DMS114 treated with DMSO at 0.1 percent for 48 hours (cell line): ENCODE measurements at regions not wholly inside any gene's neighbourhood (a gene's known extent, or its start where the extent isn't known, plus 50 kb on each side); places are given as distances from the start of the nearest gene placed in this dataset.
"Not testable (repeated sequence)": the region's sequence is repeated elsewhere in the genome, so short reads cannot be mapped to it uniquely, and the experiment has no call there.

ENCODE experiments used
- DNase-seq: peaks from one replicate; lab custom pipeline; 2025; ENCODE audit not compliant: unreplicated experiment; lab: John Stamatoyannopoulos, UW

GRCh38 chr2:105502625-105503334, 103.9 kb upstream of the FHL2 start:
- no peak for DNase-seq

GRCh38 chr2:105498281-105498846, 99.5 kb upstream of the FHL2 start:
- DNase-seq = no peak

GRCh38 chr2:105497094-105497493, 98.2 kb upstream of the FHL2 start:
- DNase-seq = no peak

- DNase-seq = no peak
Observed at GRCh38 chr2:105496271-105496670, 97.4 kb upstream of the FHL2 start.

GRCh38 chr2:105494683-105495425, 96.0 kb upstream of the FHL2 start:
- no peak for DNase-seq

- no peak for DNase-seq
Observed at GRCh38 chr2:105490956-105491355, 92.1 kb upstream of the FHL2 start.

GRCh38 chr2:105490204-105490603, 91.4 kb upstream of the FHL2 start:
- no peak for DNase-seq

- DNase-seq = no peak
Observed at GRCh38 chr2:105489168-105489878, 90.5 kb upstream of the FHL2 start.

GRCh38 chr2:105488285-105488684, 89.4 kb upstream of the FHL2 start:
- DNase-seq = no peak

GRCh38 chr2:105487142-105488069, 88.6 kb upstream of the FHL2 start:
- DNase-seq = no peak

GRCh38 chr2:105486762-105487141, 87.9 kb upstream of the FHL2 start:
- DNase-seq = no peak

GRCh38 chr2:105478670-105479069, 79.8 kb upstream of the FHL2 start:
- no peak for DNase-seq

GRCh38 chr2:105477050-105477620, 78.3 kb upstream of the FHL2 start:
- not testable (repeated sequence) for DNase-seq

GRCh38 chr2:105473011-105473410, 74.2 kb upstream of the FHL2 start:
- no peak for DNase-seq

GRCh38 chr2:105470979-105471378, 72.1 kb upstream of the FHL2 start:
- no peak for DNase-seq

GRCh38 chr2:105469781-105470180, 70.9 kb upstream of the FHL2 start:
- no peak for DNase-seq

GRCh38 chr2:105468582-105469042, 69.8 kb upstream of the FHL2 start:
- DNase-seq = no peak

- no peak for DNase-seq
Observed at GRCh38 chr2:105464325-105464724, 65.5 kb upstream of the FHL2 start.

- DNase-seq = no peak
Observed at GRCh38 chr2:105460048-105460732, 61.3 kb upstream of the FHL2 start.

- DNase-seq = no peak
Observed at GRCh38 chr2:105458076-105458475, 59.2 kb upstream of the FHL2 start.
